GM19025 (cell line): ENCODE measurements at regions not wholly inside any gene's neighbourhood (a gene's known extent, or its start where the extent isn't known, plus 50 kb on each side); places are given as distances from the start of the nearest gene placed in this dataset.

Source experiments
- ATAC-seq: cut with Tn5 transposase; IDR thresholded peaks from one replicate; pipeline ENCODE4 v1.9.1; 2021; ENCODE audit warnings: mild to moderate bottlenecking, low read depth, moderate library complexity; ENCODE audit not compliant: unreplicated experiment

- ATAC-seq: no peak
Measured at GRCh38 chr20:22442318-22442717, 142.1 kb downstream of the FOXA2 start.

- ATAC-seq: no peak
Measured at GRCh38 chr20:22438926-22439325, 145.4 kb downstream of the FOXA2 start.

DNA sequence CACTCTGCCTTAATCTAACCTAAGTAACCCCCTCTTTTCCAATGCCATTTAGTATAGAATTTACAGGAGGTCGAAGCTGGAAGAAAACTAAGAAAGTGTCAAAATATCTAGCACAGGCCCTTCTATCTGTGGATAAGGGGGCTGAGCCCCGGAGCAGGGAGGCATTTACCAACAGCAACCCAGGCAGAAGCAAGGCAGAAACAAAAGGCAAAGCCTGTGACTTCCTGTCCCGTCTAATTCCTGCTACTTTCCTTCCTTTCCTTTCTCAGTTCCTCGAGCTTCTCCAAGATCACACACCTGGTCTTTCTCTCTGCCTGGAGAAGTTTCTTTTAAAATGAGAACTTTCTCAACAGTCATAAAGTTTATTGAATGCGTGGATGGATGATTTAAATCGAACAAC lies 146.0 kb downstream of the FOXA2 start:
- ATAC-seq: no peak

DNA sequence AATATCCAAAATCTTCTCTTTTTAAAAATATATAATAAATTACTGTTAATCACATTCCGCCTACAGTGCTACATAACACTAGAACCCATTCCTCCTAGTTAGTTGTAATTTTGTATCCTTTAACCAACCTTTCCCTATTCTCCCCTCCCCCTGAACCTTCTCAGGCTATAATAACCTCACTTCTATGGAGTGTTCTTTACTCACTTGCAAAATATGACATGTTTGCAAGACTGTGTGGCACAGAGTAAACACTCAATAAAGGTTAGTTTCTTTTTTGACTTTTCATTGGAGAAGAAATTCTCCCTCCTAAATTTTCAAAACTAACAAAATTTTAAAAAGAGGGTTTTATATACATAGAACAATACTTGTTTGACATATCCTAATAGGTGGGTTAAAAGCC lies 147.0 kb downstream of the FOXA2 start:
- no peak for ATAC-seq

DNA sequence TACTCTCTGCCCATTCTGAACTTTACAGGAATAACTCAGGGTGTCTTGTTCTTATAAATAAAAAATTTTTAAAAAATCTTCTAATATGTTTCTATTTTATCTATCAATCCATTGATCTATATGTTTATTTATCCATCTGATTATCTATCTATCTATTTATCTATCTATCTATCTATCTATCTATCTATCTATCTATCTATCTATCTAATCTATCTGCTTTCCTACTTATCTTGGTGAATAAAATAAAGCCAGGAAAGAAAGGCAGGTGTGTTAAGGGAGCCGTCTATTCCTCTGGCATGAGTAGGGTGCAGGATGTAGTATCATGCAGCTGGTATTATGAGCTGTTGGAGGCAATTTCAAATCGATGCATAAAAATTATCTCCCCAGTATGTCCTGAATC lies 153.0 kb downstream of the FOXA2 start:
- ATAC-seq: no peak

DNA sequence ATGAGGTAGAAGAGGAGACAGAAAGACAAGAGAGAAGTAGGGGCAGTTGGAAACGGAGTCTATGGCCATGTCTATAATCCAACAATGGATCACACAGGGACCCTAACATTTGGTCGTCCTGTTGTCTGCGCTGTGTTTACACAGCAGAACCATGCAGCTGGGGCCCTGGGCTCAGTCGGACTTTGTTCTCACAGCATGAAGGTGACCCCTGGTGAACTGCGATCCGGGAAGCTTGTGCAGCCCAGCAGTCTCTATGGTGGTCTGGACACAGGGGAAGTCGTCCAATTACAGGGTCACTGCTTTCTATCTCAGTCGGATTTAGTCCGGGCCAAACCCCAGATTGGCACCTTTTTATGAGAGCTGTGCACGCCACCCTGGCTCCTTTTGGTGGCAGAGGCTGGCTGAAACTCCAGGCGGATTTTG lies 153.6 kb downstream of the FOXA2 start:
- ATAC-seq: no peak

GRCh38 chr20:22430154-22430745 lies 154.1 kb downstream of the FOXA2 start:
- no peak for ATAC-seq

- no peak for ATAC-seq
Measured at GRCh38 chr20:22429175-22430153, 154.9 kb downstream of the FOXA2 start.

- ATAC-seq: no peak
Measured at GRCh38 chr20:22428051-22428450, 156.3 kb downstream of the FOXA2 start.

- ATAC-seq: no peak
Measured at GRCh38 chr20:22426772-22427171, 157.6 kb downstream of the FOXA2 start.

GRCh38 chr20:22425344-22426295 lies 158.8 kb downstream of the FOXA2 start:
- no peak for ATAC-seq

DNA sequence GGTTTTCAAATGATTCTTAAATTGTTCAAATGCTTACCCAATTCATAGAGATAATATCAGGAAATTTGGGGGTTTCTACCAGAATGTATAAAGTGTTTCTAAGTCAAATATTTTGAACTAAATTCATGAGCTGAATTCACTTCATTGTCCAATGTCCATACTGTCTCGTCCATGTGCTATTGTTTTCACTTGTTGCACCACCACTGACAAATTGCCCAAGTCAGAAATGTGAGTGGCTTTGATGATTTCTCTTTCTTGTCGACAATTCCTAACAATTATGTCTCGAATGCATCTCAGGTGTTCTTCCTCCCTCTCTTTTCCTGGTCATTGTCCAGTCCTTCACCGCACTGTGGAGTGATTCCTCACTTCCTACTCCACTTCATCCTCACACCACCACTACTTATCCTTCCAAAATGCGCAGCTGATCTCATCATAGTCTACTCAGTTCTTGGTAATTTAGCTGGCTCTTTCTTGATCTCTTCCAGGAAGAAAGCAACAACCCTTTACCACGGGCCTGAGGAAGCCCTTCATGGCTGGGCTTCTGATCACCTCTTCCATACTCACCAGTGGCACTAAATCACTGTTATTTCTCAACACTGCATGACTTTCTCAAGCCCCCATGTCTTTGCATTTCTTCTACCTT lies 161.1 kb downstream of the FOXA2 start:
- ATAC-seq: no peak

DNA sequence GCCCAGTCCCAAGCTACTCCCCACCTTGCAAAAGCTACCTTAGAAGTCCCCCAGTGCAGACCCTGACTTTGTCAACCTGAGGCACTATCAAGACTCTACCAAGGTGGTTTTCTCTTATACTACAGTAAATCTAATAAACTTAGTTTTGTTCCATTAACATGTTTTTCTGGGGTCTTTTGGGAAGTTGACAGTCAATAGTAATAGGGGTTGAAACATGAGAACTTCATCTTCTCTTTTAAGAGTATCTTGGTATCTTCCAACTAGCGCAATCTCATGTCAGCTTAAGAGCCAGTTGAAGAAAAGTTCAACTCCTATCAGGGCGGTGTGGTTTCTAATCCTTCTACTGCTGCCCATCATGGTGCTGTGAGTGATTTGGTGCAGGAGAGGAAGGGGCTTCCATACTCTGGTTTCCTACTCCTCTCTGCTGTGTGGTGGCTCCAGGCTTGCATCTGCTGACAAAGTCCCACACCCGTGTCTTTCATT lies 164.2 kb downstream of the FOXA2 start:
- ATAC-seq: no peak

DNA sequence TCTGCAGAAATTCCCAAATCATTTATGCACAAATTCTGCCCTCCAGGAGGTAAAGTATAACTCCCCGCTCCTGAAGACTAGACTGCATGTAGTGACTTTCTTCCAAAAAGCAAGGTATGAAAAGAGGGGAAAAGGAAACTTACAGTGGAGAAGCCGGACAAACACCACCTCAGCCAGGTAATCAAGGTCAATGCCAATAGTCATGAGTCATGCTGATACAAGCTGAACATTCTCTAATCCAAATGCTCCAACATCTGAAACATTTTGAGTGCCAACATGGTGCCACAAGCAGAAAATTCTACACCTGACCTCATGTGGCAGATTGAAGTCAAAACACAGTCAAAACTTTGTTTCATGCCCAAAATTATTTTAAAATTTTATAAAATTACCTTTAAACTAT lies 165.6 kb downstream of the FOXA2 start:
- no peak for ATAC-seq

- ATAC-seq: no peak
Measured at GRCh38 chr20:22414305-22414742, 170.0 kb downstream of the FOXA2 start.

- ATAC-seq: no peak
Measured at GRCh38 chr20:22412977-22413868, 171.1 kb downstream of the FOXA2 start.

DNA sequence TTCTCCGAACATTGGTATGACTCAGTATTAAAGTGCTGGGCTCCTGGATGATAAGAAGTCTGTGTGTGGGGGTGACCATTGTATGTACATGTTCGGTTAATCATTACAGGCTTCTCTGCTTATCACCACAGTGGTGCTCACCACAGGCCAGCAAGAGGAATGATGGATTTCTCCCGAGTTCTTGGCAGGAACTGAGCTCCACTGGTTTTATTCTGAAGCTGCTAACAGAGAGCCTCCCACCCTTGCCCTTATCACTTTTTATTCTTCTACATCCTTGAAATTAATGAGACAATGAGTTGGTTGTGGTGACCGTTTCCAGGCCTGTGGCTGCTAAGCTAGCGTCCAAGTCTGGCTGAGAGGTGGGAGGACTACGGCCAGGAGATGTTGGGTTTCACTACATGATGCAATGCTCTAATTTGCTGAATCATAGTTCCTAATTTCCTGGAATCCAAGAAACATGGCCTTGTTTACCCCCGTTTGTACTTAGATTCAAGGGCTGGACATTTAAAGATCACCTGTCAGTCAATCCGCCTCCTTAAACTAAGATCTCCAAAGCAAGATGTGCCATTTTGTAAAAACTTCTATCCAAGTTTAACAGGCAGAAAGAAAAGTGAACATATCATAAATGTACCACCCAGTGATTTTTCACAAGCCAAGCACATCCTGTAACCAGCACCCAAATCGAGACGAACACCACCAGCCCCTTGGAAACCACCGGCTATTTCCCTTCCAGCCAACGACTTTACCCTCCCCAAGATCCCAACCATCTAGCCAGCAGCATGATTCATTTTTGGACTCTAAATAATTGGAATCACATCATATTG lies 172.5 kb downstream of the FOXA2 start:
- no peak for ATAC-seq

- no peak for ATAC-seq
Measured at GRCh38 chr20:22411286-22411626, 173.1 kb downstream of the FOXA2 start.
